OCI-LY1 (cell line): ENCODE measurements at regions not wholly inside any gene's neighbourhood (a gene's known extent, or its start where the extent isn't known, plus 50 kb on each side); places are given as distances from the start of the nearest gene placed in this dataset.
A peak's percentile ranks its signal among the peaks of the same experiment; 100 is the strongest.
"Not testable (repeated sequence)": the region's sequence is repeated elsewhere in the genome, so short reads cannot be mapped to it uniquely, and the experiment has no call there.

Experiments used
- H2AFZ ChIP-seq: fragments of 200-600 bp; sonication (generic), shearing (Covaris generic); 2 replicates; pipeline ENCODE4 v1.6.0; 2014; ENCODE audit warnings: antibody characterized with exemption, mild to moderate bottlenecking, low read length
- H3F3A ChIP-seq: fragments of 200-600 bp; sonication (generic), shearing (Covaris generic); 2 replicates; pipeline ENCODE4 v1.6.0; 2014; ENCODE audit warnings: mild to moderate bottlenecking, antibody characterized with exemption, low read length, moderate library complexity; ENCODE audit not compliant: insufficient read depth
- H3K27ac ChIP-seq: fragments of 200-600 bp; sonication (generic); 2 replicates; pipeline ENCODE4 v1.5.1; 2014; ENCODE audit warnings: low read length, mixed run types, mild to moderate bottlenecking, low read depth; ENCODE audit not compliant: poor library complexity, severe bottlenecking
- H3K27me3 ChIP-seq: fragments of 200-600 bp; sonication (generic); 2 replicates; pipeline ENCODE4 v1.6.0; 2014; ENCODE audit warnings: antibody characterized with exemption, mild to moderate bottlenecking, low read length, moderate library complexity; ENCODE audit not compliant: insufficient read depth
- H3K36me3 ChIP-seq: fragments of 200-600 bp; sonication (generic); 2 replicates; pipeline ENCODE4 v1.6.1; 2014; ENCODE audit warnings: mild to moderate bottlenecking, antibody characterized with exemption, low read length, moderate library complexity, mixed read lengths; ENCODE audit not compliant: insufficient read depth
- H3K4me1 ChIP-seq: fragments of 200-600 bp; sonication (generic); 2 replicates; pipeline ENCODE4 v1.5.1; 2014; ENCODE audit warnings: mild to moderate bottlenecking, low read length, moderate library complexity; ENCODE audit not compliant: insufficient read depth, severe bottlenecking
- H3K4me2 ChIP-seq: fragments of 200-600 bp; sonication (generic), shearing (Covaris generic); 2 replicates; pipeline ENCODE4 v1.6.1; 2014; ENCODE audit warnings: low read length
- H3K4me3 ChIP-seq: fragments of 200-600 bp; sonication (generic); 2 replicates; pipeline ENCODE4 v1.5.1; 2014; ENCODE audit warnings: low read length, low read depth, mild to moderate bottlenecking, mixed read lengths; ENCODE audit not compliant: poor library complexity, severe bottlenecking
- H3K79me2 ChIP-seq: fragments of 200-600 bp; shearing (Covaris generic); 2 replicates; pipeline ENCODE4 v1.6.1; 2016; ENCODE audit warnings: mixed run types, low read length, mixed read lengths; ENCODE audit not compliant: insufficient read depth
- H3K9ac ChIP-seq: fragments of 200-600 bp; sonication (generic), shearing (Covaris generic); 2 replicates; pipeline ENCODE4 v1.6.1; 2014; ENCODE audit warnings: mild to moderate bottlenecking, low read length, mixed read lengths
- H3K9me2 ChIP-seq: fragments of 200-600 bp; sonication (generic), shearing (Covaris generic); 2 replicates; pipeline ENCODE4 v1.6.1; 2014; ENCODE audit warnings: low read depth, mild to moderate bottlenecking, low read length, mixed read lengths
- H3K9me3 ChIP-seq: fragments of 200-600 bp; shearing (Covaris generic); 2 replicates; pipeline ENCODE4 v1.6.1; 2014; ENCODE audit warnings: low read length, mixed read lengths
- H4K20me1 ChIP-seq: fragments of 200-600 bp; sonication (generic), shearing (Covaris generic); 2 replicates; pipeline ENCODE4 v1.6.0; 2016; ENCODE audit warnings: mild to moderate bottlenecking, low read length; ENCODE audit not compliant: insufficient read depth
- CTCF ChIP-seq: fragments of 200-600 bp; sonication (generic), shearing (Covaris generic); IDR thresholded peaks from 2 replicates; pipeline ENCODE4 v1.5.1; 2017; ENCODE audit warnings: mild to moderate bottlenecking, antibody characterized with exemption, low read length, moderate library complexity, mixed read lengths
- EZH2 ChIP-seq: fragments of 200-600 bp; sonication (generic), shearing (Covaris generic); IDR thresholded peaks from 2 replicates; pipeline ENCODE4 v1.8.0; 2017; ENCODE audit warnings: borderline replicate concordance, mixed run types, mild to moderate bottlenecking, antibody characterized with exemption, low read length, moderate library complexity, mixed read lengths

GRCh38 chr3:35448681-35449080, 190.6 kb upstream of the ARPP21 start:
- TF ChIP-seq EZH2 (no peak), CTCF (no peak)
- no peaks in the 10 kb centered on the region for H3K36me3 ChIP-seq
- H3K4me3 ChIP-seq, result no peak overlapping the region
- peaks cover 33% of the 10 kb centered on the region for H3K4me1 ChIP-seq
- H4K20me1 ChIP-seq, result no peaks in the 10 kb centered on the region
- H3K9me3 ChIP-seq, result no peaks in the 10 kb centered on the region
- no peaks in the 10 kb centered on the region for H3K27me3 ChIP-seq
- H3K27ac ChIP-seq, result no peak overlapping the region
- peak overlapping the region; percentile 80 for H2AFZ ChIP-seq
- H3F3A ChIP-seq, result no peaks in the 10 kb centered on the region
- H3K79me2 ChIP-seq, result no peaks in the 10 kb centered on the region
- H3K9ac ChIP-seq, result no peak overlapping the region
- no peaks in the 10 kb centered on the region for H3K9me2 ChIP-seq
- no peak overlapping the region for H3K4me2 ChIP-seq

GRCh38 chr3:35454819-35455218, 184.5 kb upstream of the ARPP21 start:
- not testable (repeated sequence) for H2AFZ ChIP-seq, H3K9me2 ChIP-seq, H3K4me2 ChIP-seq, H4K20me1 ChIP-seq, H3K9ac ChIP-seq, H3K36me3 ChIP-seq, H3K27me3 ChIP-seq, H3K27ac ChIP-seq, H3F3A ChIP-seq, H3K4me1 ChIP-seq, H3K79me2 ChIP-seq, H3K9me3 ChIP-seq, H3K4me3 ChIP-seq

DNA sequence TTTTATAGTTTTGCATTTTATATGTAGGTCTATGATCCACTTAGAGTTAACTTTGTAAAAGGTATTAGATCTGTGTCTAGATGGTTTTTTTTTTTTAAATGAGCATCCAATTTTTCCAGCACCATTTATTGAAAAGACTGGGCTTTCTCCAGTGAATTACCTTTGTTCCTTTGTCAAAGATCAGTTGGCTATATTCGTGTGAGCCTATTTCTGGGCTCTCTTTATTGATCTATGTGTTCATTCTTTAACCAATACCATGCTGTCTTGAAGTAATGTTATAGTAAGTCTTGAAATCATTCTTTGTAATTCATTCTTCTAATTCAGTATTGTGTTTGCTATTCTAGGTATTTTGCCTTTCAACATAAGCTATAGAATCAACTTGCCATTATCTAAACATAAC, 165.4 kb upstream of the ARPP21 start:
- Histone ChIP-seq H3K36me3 (no peaks in the 10 kb centered on the region), H3K9ac (no peak overlapping the region), H2AFZ (no peak overlapping the region), H3K4me1 (no peaks in the 10 kb centered on the region), H3K27ac (no peak overlapping the region), H3F3A (no peaks in the 10 kb centered on the region), H3K27me3 (no peaks in the 10 kb centered on the region), H3K9me2 (no peaks in the 10 kb centered on the region), H3K9me3 (0 out of 2 replicates have a peak, but pooled peaks cover 2% of the 10 kb centered on the region), H3K79me2 (no peaks in the 10 kb centered on the region), H3K4me2 (no peak overlapping the region), H4K20me1 (no peaks in the 10 kb centered on the region), H3K4me3 (no peak overlapping the region)
- TF ChIP-seq CTCF (no peak), EZH2 (no peak)

DNA sequence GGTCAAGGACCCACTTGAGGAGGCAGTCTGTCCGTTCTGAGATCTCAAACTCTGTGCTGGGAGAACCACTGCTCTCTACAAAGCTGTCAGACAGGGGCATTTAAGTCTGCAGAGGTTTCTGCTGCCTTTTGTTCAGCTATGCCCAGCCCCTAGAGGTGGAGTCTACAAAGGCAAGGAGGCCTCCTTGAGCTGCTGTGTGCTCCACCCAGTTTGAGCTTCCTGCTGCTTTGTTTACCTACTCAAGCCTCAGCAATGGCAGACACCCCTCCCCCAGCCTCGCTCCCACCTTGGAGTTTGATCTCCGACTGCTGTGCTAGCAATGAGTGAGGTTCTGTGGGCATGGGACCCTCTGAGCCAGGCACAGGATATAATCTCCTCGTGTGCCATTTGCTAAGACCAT, 156.8 kb upstream of the ARPP21 start:
- not testable (repeated sequence) for H3K79me2 ChIP-seq, H4K20me1 ChIP-seq, H3K36me3 ChIP-seq, H3K9me3 ChIP-seq, H3F3A ChIP-seq, H3K9ac ChIP-seq, H3K27me3 ChIP-seq, H3K9me2 ChIP-seq, H3K4me3 ChIP-seq
- peak overlapping the region; percentile 31 for H3K27ac ChIP-seq
- H3K4me2 ChIP-seq, result peak overlapping the region; percentile 36; the same call in 1 of the 2 replicates
- H3K4me1 ChIP-seq, result peaks cover 46% of the 10 kb centered on the region
- peak overlapping the region; percentile 47; the same call in 1 of the 2 replicates for H2AFZ ChIP-seq
